SK-N-SH (cell line): ENCODE measurements at regions not wholly inside any gene's neighbourhood (a gene's known extent, or its start where the extent isn't known, plus 50 kb on each side); places are given as distances from the start of the nearest gene placed in this dataset.
A peak's percentile ranks its signal among the peaks of the same experiment; 100 is the strongest.

Source experiments
- CTCF ChIA-PET: fragments of 300-600, 350-600 bp; formaldehyde crosslinking; extraction: SDS; loops from one replicate; lab custom pipeline; 2021; lab: Yijun Ruan, JAX
- POLR2A ChIA-PET: fragments of 350-600 bp; sonication (Branson Sonifier 250); formaldehyde crosslinking; extraction: SDS; loops from one replicate; lab custom pipeline; 2020; ENCODE audit warnings: antibody characterized with exemption, inconsistent platforms; lab: Yijun Ruan, JAX
- DNase-seq: peaks from one replicate; pipeline ENCODE4 v3.0.0; 2012
- H2AFZ ChIP-seq: fragments of 200-600 bp; sonication (generic); 2 replicates; pipeline ENCODE4 v1.8.1; 2016; ENCODE audit warnings: antibody characterized with exemption, mild to moderate bottlenecking, low read depth
- H3F3A ChIP-seq: fragments of 200-600 bp; sonication (generic); replicated peaks from 2 replicates; pipeline ENCODE3; 2016; ENCODE audit warnings: antibody characterized with exemption, mild to moderate bottlenecking; ENCODE audit not compliant: insufficient read depth
- H3K27ac ChIP-seq, 2 experiments: fragments of 200-500 bp in 1 of 2; fragments of 200-600 bp in 1 of 2; sonication (Bioruptor generic) in 1 of 2; sonication (generic), shearing (Covaris generic) in 1 of 2; 2 replicates each; pipeline versions ENCODE4 v1.5.1 to v1.6.1; 2014 to 2016; ENCODE audit warnings: low read depth in 2 of 2, inconsistent platforms in 1 of 2, low read length in 1 of 2, mild to moderate bottlenecking in 1 of 2, mixed read lengths in 1 of 2
- H3K27me3 ChIP-seq: fragments of 200-600 bp; sonication (generic), shearing (Covaris generic); 2 replicates; pipeline ENCODE4 v1.6.1; 2016; ENCODE audit warnings: mixed run types; ENCODE audit not compliant: insufficient read depth
- H3K36me3 ChIP-seq, 2 experiments: fragments of 200-500 bp in 1 of 2; fragments of 200-600 bp in 1 of 2; sonication (Bioruptor generic) in 1 of 2; sonication (generic) in 1 of 2; replicated peaks in 1 of 2; 2 replicates each; pipeline versions ENCODE3 to v1.5.1; 2014 to 2016; ENCODE audit warnings: low read length in 1 of 2, mild to moderate bottlenecking in 1 of 2; ENCODE audit not compliant: insufficient read depth in 2 of 2, control insufficient read depth in 1 of 2
- H3K4me1 ChIP-seq, 2 experiments: fragments of 200-500 bp in 1 of 2; fragments of 200-600 bp in 1 of 2; sonication (Bioruptor generic) in 1 of 2; sonication (generic), shearing (Covaris generic) in 1 of 2; 2 replicates each; pipeline versions ENCODE4 v1.5.1 to v1.6.1; 2014 to 2016; ENCODE audit warnings: low read depth in 1 of 2, low read length in 1 of 2, mixed run types in 1 of 2; ENCODE audit not compliant: insufficient read depth in 2 of 2, control insufficient read depth in 1 of 2
- H3K4me2 ChIP-seq: fragments of 200-600 bp; sonication (generic), shearing (Covaris generic); 2 replicates; pipeline ENCODE4 v1.6.1; 2017; ENCODE audit warnings: mixed run types
- H3K4me3 ChIP-seq, 2 experiments: fragments of 200-500 bp in 1 of 2; fragments of 200-600 bp in 1 of 2; sonication (Bioruptor generic) in 1 of 2; sonication (generic), shearing (Covaris generic) in 1 of 2; 2 replicates each; pipeline versions ENCODE4 v1.5.1 to v1.8.1; 2014 to 2016; ENCODE audit warnings: low read depth in 2 of 2, inconsistent platforms in 1 of 2, low read length in 1 of 2, mild to moderate bottlenecking in 1 of 2, mixed read lengths in 1 of 2, moderate library complexity in 1 of 2
- H3K79me2 ChIP-seq: fragments of 200-600 bp; sonication (generic); 2 replicates; pipeline ENCODE4 v1.8.1; 2017; ENCODE audit warnings: mild to moderate bottlenecking; ENCODE audit not compliant: insufficient read depth
- H3K9ac ChIP-seq: fragments of 200-600 bp; sonication (generic); 2 replicates; pipeline ENCODE4 v1.6.1; 2017; ENCODE audit warnings: mixed run types
- H3K9me2 ChIP-seq: fragments of 200-600 bp; sonication (generic); 2 replicates; pipeline ENCODE4 v1.6.1; 2017; ENCODE audit warnings: mixed run types
- H3K9me3 ChIP-seq: fragments of 200-600 bp; sonication (generic); 2 replicates; pipeline ENCODE4 v1.6.1; 2017; ENCODE audit warnings: mixed run types, mild to moderate bottlenecking, moderate library complexity
- H4K20me1 ChIP-seq: fragments of 200-600 bp; sonication (generic); 2 replicates; pipeline ENCODE4 v1.6.1; 2017; ENCODE audit warnings: mild to moderate bottlenecking, mixed run types; ENCODE audit not compliant: insufficient read depth
- CHD2 ChIP-seq: fragments of 150-350 bp; IDR thresholded peaks from 2 replicates; pipeline ENCODE4 v1.6.1; 2018; ENCODE audit warnings: low read length; ENCODE audit not compliant: partially characterized antibody
- ELF1 ChIP-seq: IDR thresholded peaks from 2 replicates; pipeline ENCODE4 v1.4.0; 2012
- EP300 ChIP-seq, 2 experiments: IDR thresholded peaks; 2 replicates each; pipeline versions ENCODE4 v1.4.0 to v1.6.1; 2012; ENCODE audit warnings: borderline replicate concordance in 1 of 2, low read depth in 1 of 2, low read length in 1 of 2
- EZH2phosphoT487 ChIP-seq: fragments of 200-600 bp; sonication (generic); IDR thresholded peaks from 2 replicates; pipeline ENCODE4 v1.6.1; 2017; ENCODE audit warnings: low read depth, mixed run types, mild to moderate bottlenecking, antibody characterized with exemption, moderate library complexity, borderline replicate concordance
- FOXJ3 ChIP-seq: sonication (generic); formaldehyde crosslinking; IDR thresholded peaks from 2 replicates; pipeline ENCODE4 v1.5.1; 2020; ENCODE audit warnings: mild to moderate bottlenecking, missing genetic modification reagents
- GATA2 ChIP-seq: sonication (generic); formaldehyde crosslinking; IDR thresholded peaks from 2 replicates; pipeline ENCODE4 v1.5.0; 2020; ENCODE audit warnings: mild to moderate bottlenecking, missing genetic modification reagents
- JUND ChIP-seq: IDR thresholded peaks from 2 replicates; pipeline ENCODE4 v1.4.0; 2012
- MEF2A ChIP-seq: IDR thresholded peaks from 2 replicates; pipeline ENCODE4 v1.4.0; 2012; ENCODE audit warnings: low read depth, borderline replicate concordance
- NFIC ChIP-seq: IDR thresholded peaks from 2 replicates; pipeline ENCODE4 v1.4.0; 2012; ENCODE audit warnings: borderline replicate concordance
- PBX3 ChIP-seq: IDR thresholded peaks from 2 replicates; pipeline ENCODE4; 2012
- RAD21 ChIP-seq: IDR thresholded peaks from 2 replicates; pipeline ENCODE4 v1.6.1; 2012; ENCODE audit warnings: mild to moderate bottlenecking, low read length
- REST ChIP-seq: IDR thresholded peaks from 2 replicates; pipeline ENCODE4 v1.6.1; 2012; ENCODE audit warnings: mild to moderate bottlenecking, low read depth, low read length, moderate library complexity
- RFX5 ChIP-seq: IDR thresholded peaks from 2 replicates; pipeline ENCODE4 v1.6.1; 2012; ENCODE audit warnings: mild to moderate bottlenecking, improper control_type of control experiment, low read length
- RXRA ChIP-seq: IDR thresholded peaks from 2 replicates; pipeline ENCODE4 v1.4.0; 2012; ENCODE audit warnings: low read depth, mild to moderate bottlenecking, borderline replicate concordance
- SMC3 ChIP-seq: IDR thresholded peaks from 2 replicates; pipeline ENCODE4 v1.6.1; 2012; ENCODE audit warnings: low read depth, low read length, improper control_type of control experiment
- TCF12 ChIP-seq: IDR thresholded peaks from 2 replicates; pipeline ENCODE4 v1.4.0; 2012
- USF1 ChIP-seq: IDR thresholded peaks from 2 replicates; pipeline ENCODE4 v1.4.0; 2012; ENCODE audit warnings: low read depth, borderline replicate concordance
- ZBTB33 ChIP-seq: IDR thresholded peaks from 2 replicates; pipeline ENCODE4 v1.4.0; 2012; ENCODE audit warnings: low read depth, borderline replicate concordance
- WGBS: methylation state at CpG from one replicate; pipeline ENCODE4 v1.1.6; 2017; ENCODE audit warnings: low lambda C conversion rate; 5-methylcytosine and 5-hydroxymethylcytosine counted together

GRCh38 chr5:12245429-12245828 lies 341.2 kb upstream of the CTNND2 start:
- TF ChIP-seq REST: no peak
- no peak for TF ChIP-seq MEF2A
- TF ChIP-seq NFIC: no peak
- no peak for TF ChIP-seq GATA2 (CRISPR knock-in tag)
- no peak for TF ChIP-seq PBX3
- TF ChIP-seq SMC3: no peak
- TF ChIP-seq EP300 (IDR thresholded peaks at IDR 0.05; ENCODE audit: borderline replicate concordance in 1 of 2, low read depth in 1 of 2, low read length in 1 of 2): no peak
- no peak for TF ChIP-seq TCF12
- TF ChIP-seq FOXJ3 (CRISPR knock-in tag): no peak
- Histone ChIP-seq H2AFZ (no peak overlapping the region), H3K9me3 (no peaks in the 10 kb centered on the region), H3K4me2 (no peak overlapping the region), H3K9me2 (no peaks in the 10 kb centered on the region), H3F3A (no peaks in the 10 kb centered on the region), H3K4me3 (no peak overlapping the region), H4K20me1 (no peaks in the 10 kb centered on the region), H3K27me3 (no peaks in the 10 kb centered on the region), H3K36me3 (no peaks in the 10 kb centered on the region), H3K27ac (no peak overlapping the region), H3K9ac (no peak overlapping the region), H3K4me1 (no peaks in the 10 kb centered on the region), H3K79me2 (no peaks in the 10 kb centered on the region)
- ChIA-PET CTCF (no interaction called here), POLR2A (no interaction called here)
- 13% methylated on average over 3 of the region's 3 CpGs for WGBS
- DNase-seq: no peak

- DNase-seq: no peak
- no peak overlapping the region; a peak in 1 of 4 replicates for H3K4me3 ChIP-seq
- no peaks in the 10 kb centered on the region for H4K20me1 ChIP-seq
- TF ChIP-seq RAD21 (no peak), EZH2phosphoT487 (no peak), USF1 (no peak), ZBTB33 (no peak), CHD2 (no peak), ELF1 (no peak), SMC3 (no peak), JUND (no peak), RXRA (no peak), RFX5 (no peak), GATA2 (CRISPR knock-in tag) (no peak)
- peak overlapping the region; percentile 31; the same call in 1 of the 2 replicates for H3K4me2 ChIP-seq
- no peaks in the 10 kb centered on the region for H3K27me3 ChIP-seq
- H3K27ac ChIP-seq: peak overlapping the region in 1 of 2 experiments; percentile 35; a peak in 1 of 4 replicates
- no peaks in the 10 kb centered on the region for H3F3A ChIP-seq
- CTCF ChIA-PET: no interaction called here
- peak overlapping the region; percentile 60 for H2AFZ ChIP-seq
- H3K9me2 ChIP-seq: no peaks in the 10 kb centered on the region
- WGBS: 3% methylated on average over 9 of the region's 9 CpGs
- POLR2A ChIA-PET: no interaction called here
- H3K36me3 ChIP-seq: no peaks in the 10 kb centered on the region
- no peaks in the 10 kb centered on the region for H3K79me2 ChIP-seq
- no peak overlapping the region for H3K9ac ChIP-seq
- H3K4me1 ChIP-seq: no peaks in the 10 kb centered on the region
- H3K9me3 ChIP-seq: no peaks in the 10 kb centered on the region
Observed at GRCh38 chr5:12242950-12243888, 339.0 kb upstream of the CTNND2 start.
